ENCODE measurements at regions not wholly inside any gene's neighbourhood (a gene's known extent, or its start where the extent isn't known, plus 50 kb on each side); places are given as distances from the start of the nearest gene placed in this dataset.

- TF ChIP-seq POLR2A (IDR thresholded peaks at IDR 0.05) (no peak), CTCF (IDR thresholded peaks at IDR 0.05) (no peak)
These were observed 200.3 kb downstream of the CMPK2 start for GRCh38 chr2:6665093-6666045.

Measured in right lobe of liver (tissue), 4 donors.